Kidney (tissue), 13 donors: ENCODE measurements at regions not wholly inside any gene's neighbourhood (a gene's known extent, or its start where the extent isn't known, plus 50 kb on each side); places are given as distances from the start of the nearest gene placed in this dataset.
"Not testable (repeated sequence)": the region's sequence is repeated elsewhere in the genome, so short reads cannot be mapped to it uniquely, and the experiment has no call there.

Source experiments
- DNase-seq, 5 donors: peaks; one replicate each; pipeline ENCODE4 v3.0.0-alpha.2; 2013 to 2020
- FAIRE-seq: peaks from 2 replicates; lab custom pipeline; 2012; peaks lifted over from hg19 to GRCh38; lab: Jason Lieb, UNC
- H3K27ac ChIP-seq, 2 donors: one replicate each; pipeline ENCODE4 v1.7.0; 2013; ENCODE audit warnings: low read depth in 2 of 2, low read length in 2 of 2, inconsistent platforms in 1 of 2
- H3K27me3 ChIP-seq: one replicate; pipeline ENCODE4 v1.7.1; 2013; ENCODE audit warnings: low read length, inconsistent platforms; ENCODE audit not compliant: control insufficient read depth, insufficient read depth
- H3K36me3 ChIP-seq, 3 donors: one replicate each; pipeline versions ENCODE4 v1.7.0 to v1.7.1; 2013; ENCODE audit warnings: low read length in 3 of 3, control low read depth in 1 of 3, inconsistent platforms in 1 of 3; ENCODE audit not compliant: insufficient read depth in 3 of 3, control insufficient read depth in 2 of 3
- H3K4me1 ChIP-seq, 3 donors: one replicate each; pipeline versions ENCODE4 v1.7.0 to v1.7.1; 2013; ENCODE audit warnings: low read length in 3 of 3, inconsistent platforms in 1 of 3, low read depth in 1 of 3; ENCODE audit not compliant: control insufficient read depth in 2 of 3, insufficient read depth in 2 of 3
- H3K4me3 ChIP-seq, 3 donors: one replicate each; pipeline versions ENCODE4 v1.7.0 to v1.8.1; 2013; ENCODE audit warnings: low read length in 3 of 3, control low read depth in 1 of 3, inconsistent platforms in 1 of 3
- H3K9ac ChIP-seq, 3 donors: one replicate each; pipeline versions ENCODE4 v1.7.0 to v1.7.1; 2013; ENCODE audit warnings: low read length in 3 of 3, control low read depth in 1 of 3, inconsistent platforms in 1 of 3
- H3K9me3 ChIP-seq, 3 donors: one replicate each; pipeline versions ENCODE4 v1.7.0 to v1.7.1; 2013; ENCODE audit warnings: low read length in 3 of 3, control low read depth in 1 of 3, inconsistent platforms in 1 of 3; ENCODE audit not compliant: control insufficient read depth in 2 of 3, insufficient read depth in 1 of 3
- intact Hi-C: fragments of 100-400 bp; cut with DNase I; formaldehyde crosslinking; loops from one replicate; pipeline ENCODE4 v1.11.1; 2022
- TF ChIP-seq, protein P1 (sequence below): IDR thresholded peaks from 3 replicates; pipeline ENCODE4 v1.5.1; 2012; ENCODE audit warnings: mild to moderate bottlenecking, moderate library complexity, borderline replicate concordance; ENCODE audit not compliant: insufficient read depth; ENCODE audit errors: extremely low read depth
- donor health status: control.
- donor health status: control.
- donor health status: control.
- donor health status: control.
- donor health status: control.
- donor health status: DM: yes; HTN: yes; CAD: no.
- donor health status: Normal renal cell carcinoma (clear cell type).

- DNase-seq (no peak), FAIRE-seq (no peak)
- intact Hi-C loops, result no loop called here
- TF ChIP-seq, protein P1, sequence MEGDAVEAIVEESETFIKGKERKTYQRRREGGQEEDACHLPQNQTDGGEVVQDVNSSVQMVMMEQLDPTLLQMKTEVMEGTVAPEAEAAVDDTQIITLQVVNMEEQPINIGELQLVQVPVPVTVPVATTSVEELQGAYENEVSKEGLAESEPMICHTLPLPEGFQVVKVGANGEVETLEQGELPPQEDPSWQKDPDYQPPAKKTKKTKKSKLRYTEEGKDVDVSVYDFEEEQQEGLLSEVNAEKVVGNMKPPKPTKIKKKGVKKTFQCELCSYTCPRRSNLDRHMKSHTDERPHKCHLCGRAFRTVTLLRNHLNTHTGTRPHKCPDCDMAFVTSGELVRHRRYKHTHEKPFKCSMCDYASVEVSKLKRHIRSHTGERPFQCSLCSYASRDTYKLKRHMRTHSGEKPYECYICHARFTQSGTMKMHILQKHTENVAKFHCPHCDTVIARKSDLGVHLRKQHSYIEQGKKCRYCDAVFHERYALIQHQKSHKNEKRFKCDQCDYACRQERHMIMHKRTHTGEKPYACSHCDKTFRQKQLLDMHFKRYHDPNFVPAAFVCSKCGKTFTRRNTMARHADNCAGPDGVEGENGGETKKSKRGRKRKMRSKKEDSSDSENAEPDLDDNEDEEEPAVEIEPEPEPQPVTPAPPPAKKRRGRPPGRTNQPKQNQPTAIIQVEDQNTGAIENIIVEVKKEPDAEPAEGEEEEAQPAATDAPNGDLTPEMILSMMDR, result no peak
- Histone ChIP-seq H3K27me3 (no peaks in the 10 kb centered on the region), H3K27ac (no peak overlapping the region), H3K36me3 (no peaks in the 10 kb centered on the region), H3K4me3 (no peak overlapping the region), H3K9ac (no peak overlapping the region), H3K9me3 (peaks cover 0 to 5% (median 0%) of the 10 kb centered on the region in 3 donors), H3K4me1 (no peaks in the 10 kb centered on the region)
Observed at GRCh38 chr10:125235093-125236069, 75.0 kb upstream of the CTBP2 start.

DNA sequence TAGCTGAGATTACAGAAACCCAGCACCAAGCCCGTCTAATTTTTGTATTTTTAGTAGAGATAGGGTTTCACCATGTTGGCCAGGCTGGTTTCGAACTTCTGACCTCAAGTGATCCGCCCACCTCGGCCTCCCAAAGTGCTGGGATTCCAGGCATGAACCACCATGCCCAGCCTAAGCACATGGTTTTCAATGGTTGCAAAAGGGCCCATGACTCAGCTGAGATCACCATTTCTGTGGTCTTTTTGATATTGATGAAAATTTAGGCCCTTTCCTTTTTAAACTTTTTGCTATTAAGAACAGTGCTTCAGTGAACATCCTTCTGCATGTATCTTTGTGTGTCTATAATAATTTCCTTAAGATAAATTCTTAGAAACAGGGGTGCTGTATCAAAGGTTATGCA, 74.2 kb upstream of the CTBP2 start:
- H3K9me3 ChIP-seq, H3K9ac ChIP-seq, H3K36me3 ChIP-seq, H3K4me1 ChIP-seq, DNase-seq, intact Hi-C loops, H3K27me3 ChIP-seq, FAIRE-seq, H3K27ac ChIP-seq, H3K4me3 ChIP-seq: not testable (repeated sequence)

DNA sequence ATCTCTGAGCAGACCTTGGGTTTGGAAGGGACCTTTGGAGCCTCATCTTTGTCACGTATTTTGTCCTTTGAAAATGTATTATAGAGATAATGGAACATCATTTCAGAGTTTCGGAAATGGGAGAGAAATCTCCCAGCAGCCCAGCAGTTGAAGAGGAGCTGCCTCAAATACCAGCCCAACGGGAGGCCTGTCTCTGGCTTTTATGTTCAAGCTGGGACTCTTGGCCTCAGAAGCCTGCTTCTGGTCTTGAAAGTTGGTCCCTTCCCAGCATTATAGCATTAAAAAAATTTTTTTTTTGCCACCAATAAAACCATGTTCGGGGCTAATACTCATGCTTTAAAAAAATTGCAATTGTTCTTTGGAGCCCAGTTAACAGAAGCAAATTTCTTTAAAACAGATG, 73.4 kb upstream of the CTBP2 start:
- DNase-seq (no peak), FAIRE-seq (no peak)
- H3K27me3 ChIP-seq, result no peaks in the 10 kb centered on the region
- no peak overlapping the region for H3K9ac ChIP-seq
- H3K27ac ChIP-seq, result no peak overlapping the region
- H3K4me1 ChIP-seq, result no peaks in the 10 kb centered on the region
- no peaks in the 10 kb centered on the region for H3K36me3 ChIP-seq
- TF ChIP-seq, protein P1, result no peak
- no peak overlapping the region for H3K4me3 ChIP-seq
- intact Hi-C loops, result no loop called here
- H3K9me3 ChIP-seq, result peaks cover 0 to 5% (median 0%) of the 10 kb centered on the region in 3 donors

- Histone ChIP-seq H3K9me3 (no peaks in the 10 kb centered on the region), H3K36me3 (no peaks in the 10 kb centered on the region), H3K27ac (no peak overlapping the region), H3K27me3 (no peaks in the 10 kb centered on the region), H3K9ac (no peak overlapping the region), H3K4me3 (no peak overlapping the region), H3K4me1 (no peaks in the 10 kb centered on the region)
- TF ChIP-seq, protein P1, result no peak
- no peak for FAIRE-seq
- no peak for DNase-seq
- intact Hi-C loops, result no loop called here
Observed at GRCh38 chr10:125232841-125233240, 72.5 kb upstream of the CTBP2 start.
